DMS53 (cell line): ENCODE measurements at regions not wholly inside any gene's neighbourhood (a gene's known extent, or its start where the extent isn't known, plus 50 kb on each side); places are given as distances from the start of the nearest gene placed in this dataset.

Source experiments
- DNase-seq: peaks from one replicate; lab custom pipeline; 2025; lab: John Stamatoyannopoulos, UW

DNA sequence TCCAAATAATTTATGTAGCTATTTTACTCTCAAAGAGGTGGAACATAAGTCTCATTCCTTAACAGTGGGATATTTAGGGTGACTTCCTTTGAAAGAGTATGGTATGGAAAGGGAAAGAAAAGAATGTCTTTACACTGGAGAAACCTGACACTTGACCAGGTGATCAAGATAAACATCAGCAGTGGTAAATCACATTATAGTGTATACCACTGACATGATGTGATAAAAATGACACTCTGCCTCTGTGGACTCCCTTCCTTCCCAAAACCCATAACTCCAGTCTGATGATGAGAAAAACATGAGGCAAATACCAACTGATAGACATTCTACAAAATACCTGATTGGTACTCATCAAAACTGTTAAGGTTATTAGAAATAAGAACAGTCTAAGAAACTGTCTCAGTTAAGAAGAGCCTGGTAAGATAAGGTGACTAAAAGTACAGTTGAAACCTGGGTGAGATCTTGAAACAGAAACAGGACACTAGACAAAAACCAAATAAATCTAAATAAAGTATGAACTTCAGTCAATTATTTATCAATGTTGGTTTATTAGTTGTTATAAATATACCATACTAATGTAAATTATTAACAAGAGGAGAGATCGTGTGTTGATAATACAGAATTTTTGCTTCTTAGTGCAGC, 144.2 kb upstream of the PCDH18 start:
- peak; percentile 30 for DNase-seq

DNA sequence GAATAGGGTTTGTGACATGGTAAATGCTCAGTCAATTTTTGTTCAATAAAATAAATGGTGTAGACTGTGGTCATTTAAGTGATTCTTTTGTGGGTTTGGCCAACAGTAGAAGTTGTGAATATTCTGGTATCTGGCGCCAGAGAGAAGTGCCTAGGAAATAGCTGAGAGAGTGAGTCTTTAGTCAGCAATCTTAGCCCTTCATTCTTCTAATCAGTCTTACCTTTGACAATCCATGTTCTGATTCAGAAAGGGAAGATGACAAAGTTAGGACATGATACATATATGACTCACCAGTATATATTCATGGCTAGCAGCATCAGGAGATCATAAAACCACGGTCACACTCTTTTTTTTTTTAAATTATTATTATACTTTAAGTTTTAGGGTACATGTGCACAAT, 141.8 kb upstream of the PCDH18 start:
- DNase-seq, result no peak

DNA sequence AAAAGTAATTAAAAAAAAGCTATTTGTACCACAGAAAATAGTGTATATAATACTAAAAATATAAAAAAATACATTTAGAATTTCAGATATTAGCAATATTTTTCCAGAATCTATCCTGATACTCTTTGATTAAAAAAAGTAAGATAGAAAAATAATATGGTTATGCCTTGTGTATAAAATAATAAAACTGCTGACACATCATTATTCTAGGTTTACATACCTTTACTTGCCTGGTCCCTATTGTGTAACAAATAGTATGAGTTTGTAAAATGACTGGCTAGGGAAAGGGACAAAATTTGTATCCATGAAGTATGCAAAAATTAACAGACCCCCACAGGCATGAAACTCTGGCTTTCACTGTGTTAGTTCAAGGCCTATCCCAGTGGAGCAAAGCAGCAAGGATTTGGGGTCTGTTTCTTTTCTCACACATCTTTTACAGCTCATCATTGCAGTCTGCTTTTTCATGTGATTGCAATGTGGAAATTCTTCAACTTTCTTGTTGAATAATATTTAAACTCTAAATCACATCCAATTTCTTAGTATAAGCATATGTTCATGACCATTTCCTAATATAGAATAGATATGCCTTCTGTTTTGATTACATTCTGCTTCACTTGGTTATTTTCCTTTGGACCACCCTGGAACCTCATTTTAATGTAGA, 136.7 kb upstream of the PCDH18 start:
- no peak for DNase-seq

DNA sequence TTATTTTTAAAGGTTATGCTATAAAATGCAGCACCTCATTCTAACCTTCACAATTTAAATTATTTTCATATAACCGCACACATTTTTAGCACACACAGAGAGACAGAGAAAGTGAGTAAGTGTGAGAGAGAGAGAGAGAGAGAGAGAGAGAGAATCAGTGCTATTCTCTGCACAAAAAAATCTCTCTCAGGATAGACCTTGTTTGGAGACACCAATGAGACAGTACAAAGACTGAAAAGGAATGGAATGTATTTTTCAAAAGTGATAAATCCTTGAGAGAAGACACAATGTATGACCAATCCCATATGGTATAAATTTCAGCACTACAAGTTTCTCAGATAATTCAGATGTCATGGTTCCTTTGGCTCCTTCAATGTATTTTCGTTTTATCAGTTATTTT, 132.1 kb upstream of the PCDH18 start:
- no peak for DNase-seq

DNA sequence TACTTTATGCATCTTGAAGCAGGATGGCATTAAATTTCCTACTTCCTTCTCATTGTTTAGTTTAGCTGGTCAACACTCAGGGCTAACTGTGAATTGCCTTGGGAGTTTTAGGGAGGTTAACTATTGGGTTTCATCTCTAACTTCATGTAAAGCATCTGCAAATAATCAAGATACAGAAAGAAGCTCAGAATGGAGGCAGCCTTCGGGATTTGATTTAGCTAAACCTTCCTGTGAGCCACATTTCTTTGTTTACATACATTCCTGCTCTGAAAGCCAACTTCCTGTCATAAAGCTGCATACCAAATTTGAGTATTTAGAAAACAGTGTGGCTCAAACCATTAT, 131.7 kb upstream of the PCDH18 start:
- peak; percentile 33 for DNase-seq

DNA sequence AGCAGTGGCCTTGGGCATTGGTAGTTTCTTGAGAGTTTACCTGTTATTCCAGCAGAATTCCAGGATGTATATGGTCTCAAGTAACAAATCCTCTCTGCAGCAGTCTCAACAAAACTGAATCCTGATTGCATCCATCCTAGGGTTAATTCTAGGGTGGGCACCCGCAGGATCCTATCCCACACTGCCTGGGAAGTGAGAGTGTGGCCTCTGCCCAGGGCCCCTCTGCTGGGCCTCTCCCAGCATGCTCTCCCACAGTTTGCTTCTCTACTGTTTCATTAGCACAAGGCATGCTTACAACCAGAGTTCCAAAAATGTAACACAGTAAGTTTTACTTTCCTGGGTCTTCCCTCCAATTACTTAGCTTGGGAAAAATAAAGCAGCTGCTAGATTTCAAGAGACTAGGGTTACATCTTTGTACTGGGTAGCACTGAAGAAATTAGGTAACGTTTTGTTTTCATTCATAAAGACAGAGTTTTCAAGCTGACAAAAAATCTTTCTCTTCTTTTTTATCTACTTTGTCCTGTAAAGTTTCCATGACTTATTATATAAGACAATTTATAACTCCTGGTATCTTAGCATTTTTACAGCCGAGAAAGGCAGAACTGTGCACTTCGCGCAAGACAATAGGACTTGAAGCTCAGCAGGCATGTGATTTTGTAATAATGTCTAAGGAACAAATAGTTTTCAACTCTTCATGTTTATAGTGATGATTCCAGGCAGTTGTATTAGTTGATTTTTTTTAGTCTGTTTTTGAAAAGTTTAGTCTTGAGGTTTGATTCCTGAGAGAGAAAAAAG, 131.2 kb upstream of the PCDH18 start:
- no peak for DNase-seq

DNA sequence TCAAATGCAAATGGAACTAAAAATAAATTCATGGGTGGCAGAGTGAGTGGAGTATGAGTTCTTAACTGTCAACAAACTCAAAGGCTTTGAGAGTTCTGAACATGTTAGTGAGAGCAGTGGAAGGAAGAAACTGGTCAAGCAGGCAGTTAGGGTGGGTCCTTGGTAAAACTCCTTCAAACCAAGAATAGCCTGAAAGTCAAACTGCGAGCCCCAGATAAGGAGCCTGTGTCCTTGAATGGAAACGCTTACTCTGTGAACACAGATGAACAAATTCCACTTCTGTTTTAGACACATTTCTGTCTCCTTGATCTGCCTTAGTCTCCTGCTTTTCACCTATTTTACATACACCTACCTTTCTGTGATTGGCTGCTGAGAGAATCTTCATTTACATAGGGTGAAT, 129.4 kb upstream of the PCDH18 start:
- no peak for DNase-seq

DNA sequence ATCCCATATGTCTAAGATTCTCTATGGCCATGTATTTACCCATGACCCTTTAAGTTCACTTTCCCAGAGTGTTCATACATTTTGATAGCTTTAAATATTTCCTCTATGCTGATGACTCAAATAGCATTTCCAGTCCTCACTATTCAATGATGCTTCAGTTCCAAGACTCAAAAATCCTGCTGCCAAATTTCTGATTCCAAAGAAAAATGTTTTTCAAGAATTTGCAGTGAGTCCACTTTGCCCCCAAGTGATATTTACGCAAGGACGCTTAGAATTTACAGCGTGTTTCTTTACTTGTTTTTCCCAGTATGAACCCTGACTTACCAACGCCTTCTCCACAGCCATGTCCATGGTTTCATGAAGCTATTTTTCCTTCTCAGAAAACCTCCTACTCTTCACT, 127.9 kb upstream of the PCDH18 start:
- DNase-seq, result no peak

DNA sequence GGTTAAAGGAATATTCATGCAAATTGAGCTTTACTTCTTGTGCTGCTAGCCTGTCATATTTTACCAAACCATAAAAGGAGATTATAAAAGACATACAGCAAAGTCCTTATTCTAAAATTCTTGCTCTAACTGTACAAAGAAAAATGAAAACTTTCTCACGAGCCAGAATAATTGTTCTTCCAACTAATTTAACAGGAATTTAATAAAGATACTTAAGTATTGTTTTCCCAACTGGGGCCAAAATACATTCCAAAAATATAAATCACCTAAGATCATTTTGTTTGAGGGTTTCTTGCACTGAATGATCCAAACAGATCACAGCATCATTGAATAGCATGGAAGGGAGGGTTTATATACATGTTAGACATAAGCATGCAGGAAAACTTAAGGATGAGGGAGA, 127.1 kb upstream of the PCDH18 start:
- no peak for DNase-seq

DNA sequence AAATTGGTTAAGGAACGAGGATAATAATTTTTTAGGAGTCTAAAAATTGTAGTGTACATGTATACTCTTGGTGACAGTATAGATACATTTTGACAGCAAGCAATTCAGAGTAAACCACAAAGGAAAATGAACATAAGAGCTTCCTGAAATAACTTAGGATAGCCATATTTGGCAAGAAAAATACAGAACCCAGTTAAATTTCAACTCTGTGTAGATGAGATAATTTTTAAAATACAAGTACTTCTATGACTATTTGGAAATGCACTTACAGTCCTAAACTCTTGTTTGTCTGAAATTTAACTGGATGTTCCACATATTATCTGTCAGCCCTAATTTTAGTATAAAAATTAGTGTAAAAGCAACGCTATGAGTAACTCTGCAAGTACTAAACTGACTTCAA, 124.4 kb upstream of the PCDH18 start:
- DNase-seq, result no peak

DNA sequence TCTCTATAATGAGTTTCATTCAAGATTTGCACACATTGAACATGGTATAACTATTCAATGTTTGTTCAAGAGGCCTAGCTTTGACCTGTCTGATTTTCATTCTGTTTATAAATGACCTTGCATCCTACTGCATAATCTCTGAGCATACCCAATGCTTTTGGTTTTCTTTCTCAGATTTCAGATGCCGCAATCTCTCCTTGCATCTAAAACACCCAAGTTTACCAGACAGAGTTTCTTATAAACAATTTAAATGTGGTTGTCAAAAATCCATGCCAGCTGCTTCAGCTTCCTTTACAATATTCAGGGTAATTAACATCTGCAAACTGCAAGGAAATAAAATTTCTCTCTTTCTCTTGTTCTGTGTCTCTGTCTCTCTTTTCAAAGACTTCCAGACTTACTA, 123.0 kb upstream of the PCDH18 start:
- no peak for DNase-seq

DNA sequence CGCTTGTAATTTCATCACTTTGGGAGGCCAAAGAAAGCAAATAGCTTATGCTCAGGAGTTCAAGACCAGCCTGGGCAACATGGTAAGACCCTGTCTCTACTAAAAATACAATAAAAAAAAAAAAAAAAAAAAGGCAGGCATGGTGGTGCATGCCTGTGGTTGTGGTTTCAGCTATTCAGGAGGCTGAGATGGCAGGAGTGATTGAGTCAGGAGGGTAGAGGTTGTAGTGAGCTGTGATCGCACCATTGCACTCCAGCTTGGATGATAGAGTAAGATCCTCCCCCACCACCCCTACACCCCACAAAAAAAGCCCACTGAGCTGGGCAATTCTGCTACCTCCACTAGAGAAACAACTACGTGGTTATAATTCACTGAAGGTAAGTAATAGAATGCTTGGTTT, 118.8 kb upstream of the PCDH18 start:
- DNase-seq, result no peak

DNA sequence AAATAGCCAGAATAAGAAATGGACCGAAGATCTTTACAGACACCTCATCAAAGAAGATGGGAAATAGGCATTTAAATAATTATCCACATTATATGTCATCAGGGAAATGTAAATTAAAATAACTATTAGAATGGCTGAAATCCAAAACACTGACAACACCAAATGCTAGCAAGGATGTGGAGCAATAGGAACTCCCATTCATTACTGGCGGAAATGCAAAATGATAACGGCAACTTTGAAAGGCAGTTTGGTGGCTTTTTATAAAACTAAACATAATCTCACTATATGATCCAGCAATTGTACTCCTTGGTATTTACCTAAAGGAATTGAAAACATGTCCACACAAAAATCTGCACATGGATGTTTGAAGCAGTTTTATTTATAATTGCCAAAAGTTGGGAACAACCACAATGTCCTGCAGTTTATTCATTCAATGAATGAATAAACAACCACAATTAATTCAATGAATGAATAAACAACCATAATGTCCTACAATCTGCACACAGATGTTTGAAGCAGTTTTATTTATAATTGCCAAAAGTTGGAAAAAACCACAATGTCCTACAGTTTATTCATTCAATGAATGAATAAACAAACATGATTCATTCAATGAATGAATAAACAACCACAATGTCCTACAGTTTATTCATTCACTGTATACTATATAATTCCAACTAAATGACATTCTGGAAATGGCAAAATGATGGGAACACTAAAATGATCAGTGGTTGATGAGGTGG, 117.6 kb upstream of the PCDH18 start:
- no peak for DNase-seq

DNA sequence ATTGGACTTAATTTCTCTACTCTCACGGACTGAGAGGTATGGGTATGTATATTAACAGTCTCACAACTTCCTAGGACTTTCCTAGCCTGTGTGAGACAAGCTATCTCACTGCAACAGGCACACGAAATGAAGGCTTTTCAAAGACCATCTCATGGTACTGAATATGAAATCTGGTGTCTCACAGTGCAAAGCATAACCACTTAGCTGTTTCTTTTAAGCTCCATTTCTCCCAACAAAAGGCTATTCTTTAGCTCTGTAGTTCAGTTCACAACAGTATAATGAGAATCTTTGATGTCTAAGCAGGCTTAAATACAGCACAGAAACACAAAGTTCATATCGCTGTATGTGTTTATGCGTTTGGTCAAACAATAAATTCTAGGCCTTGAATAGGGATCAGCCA, 116.2 kb upstream of the PCDH18 start:
- no peak for DNase-seq

DNA sequence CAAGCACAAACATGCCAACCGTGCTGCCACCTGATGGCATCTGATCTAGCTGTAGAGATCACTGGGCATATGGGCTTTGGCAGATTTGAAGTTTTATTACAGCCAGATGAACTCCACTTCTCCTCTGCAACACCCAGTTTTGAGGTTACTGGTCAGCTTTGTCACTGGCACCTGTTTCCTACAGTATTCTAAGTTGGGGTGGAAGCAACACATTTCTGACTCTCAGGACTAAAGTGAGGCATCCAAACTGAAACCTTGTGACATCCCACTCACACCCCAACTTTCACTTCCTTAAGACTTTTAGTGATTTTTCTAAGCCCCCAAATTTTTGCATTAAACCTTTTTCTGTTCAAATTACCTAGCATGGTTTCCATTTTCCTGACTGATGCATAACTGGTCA, 115.1 kb upstream of the PCDH18 start:
- DNase-seq, result no peak

DNA sequence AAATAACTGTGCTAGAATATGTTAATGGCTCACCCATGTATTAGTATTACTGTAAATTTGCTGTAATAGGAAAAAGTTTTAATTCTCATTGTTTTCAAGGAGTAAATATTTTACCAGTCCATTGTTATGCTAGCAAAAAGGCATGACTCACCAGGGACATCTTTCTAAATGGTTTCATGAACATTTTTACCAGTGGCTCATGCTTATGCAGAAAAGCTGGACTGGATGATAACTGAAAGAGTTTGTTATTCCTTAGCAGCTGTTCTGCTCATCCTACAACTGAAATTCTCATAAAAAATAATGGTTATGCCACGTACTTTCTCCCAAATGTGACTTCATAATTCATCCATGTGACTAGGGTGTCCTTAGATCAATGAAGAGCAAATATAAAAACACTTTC, 111.9 kb upstream of the PCDH18 start:
- no peak for DNase-seq

DNA sequence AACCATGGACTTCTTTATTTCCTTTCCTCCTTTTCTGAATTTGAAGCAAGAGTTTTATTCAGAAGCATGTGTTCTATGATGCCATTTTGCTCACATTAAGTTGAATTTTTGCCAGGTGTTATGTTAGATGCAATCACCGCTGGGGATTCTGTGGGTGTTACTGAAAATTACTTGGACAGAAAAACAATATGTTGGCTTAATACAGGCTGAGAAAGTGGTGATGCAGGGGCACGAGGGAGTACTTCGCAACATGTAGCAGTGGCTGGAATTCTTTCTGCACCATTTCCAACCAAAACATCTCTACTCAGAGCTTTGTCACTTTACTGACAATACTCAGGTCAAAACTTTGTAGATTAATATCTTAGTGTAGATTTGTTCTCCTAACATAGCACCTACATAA, 109.2 kb upstream of the PCDH18 start:
- no peak for DNase-seq

DNA sequence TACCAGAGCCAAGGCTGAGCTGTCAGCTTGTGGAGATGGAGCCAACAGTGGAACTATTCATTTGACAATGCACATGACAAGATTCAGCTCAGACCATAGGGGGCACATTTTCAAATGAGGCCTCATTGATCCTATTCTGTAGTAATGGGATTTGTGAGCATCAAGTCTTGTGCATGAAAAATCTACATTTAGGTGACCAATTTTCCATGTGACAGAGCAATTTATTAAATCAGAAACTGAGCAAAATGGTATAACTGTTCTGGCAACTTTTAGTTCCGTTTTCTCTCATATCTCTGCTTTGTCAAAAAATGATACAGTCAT, 108.5 kb upstream of the PCDH18 start:
- no peak for DNase-seq

DNA sequence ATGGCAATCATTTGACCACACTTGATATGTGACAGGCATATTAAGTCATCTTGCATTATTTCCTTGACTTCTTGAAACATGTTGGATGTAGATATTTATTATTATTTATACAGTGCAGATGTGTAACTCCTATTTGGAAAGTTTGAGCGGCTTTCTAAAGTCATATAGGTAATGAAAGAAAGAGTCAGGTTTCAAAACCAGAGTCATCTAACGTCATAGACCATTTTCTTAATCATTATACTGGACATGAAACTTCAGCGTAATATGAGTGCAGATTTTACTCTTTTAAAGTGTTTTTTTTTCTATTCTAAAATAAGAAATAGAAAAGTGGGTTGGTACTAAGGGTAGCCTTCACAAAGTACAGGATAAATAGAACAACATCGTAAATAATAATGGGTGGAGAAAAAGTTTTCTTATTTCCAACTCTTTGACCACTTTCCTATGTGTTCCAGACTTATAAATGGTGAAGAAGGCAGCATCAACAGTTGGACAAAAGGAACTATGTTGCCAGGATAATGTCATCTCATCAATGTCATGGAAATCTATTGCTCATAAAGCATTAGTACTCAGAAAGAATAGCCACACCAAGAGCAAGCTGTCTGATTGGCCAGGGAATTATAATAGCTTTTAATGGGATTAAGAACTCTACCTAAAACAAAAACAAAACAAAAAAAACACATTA, 108.0 kb upstream of the PCDH18 start:
- no peak for DNase-seq

DNA sequence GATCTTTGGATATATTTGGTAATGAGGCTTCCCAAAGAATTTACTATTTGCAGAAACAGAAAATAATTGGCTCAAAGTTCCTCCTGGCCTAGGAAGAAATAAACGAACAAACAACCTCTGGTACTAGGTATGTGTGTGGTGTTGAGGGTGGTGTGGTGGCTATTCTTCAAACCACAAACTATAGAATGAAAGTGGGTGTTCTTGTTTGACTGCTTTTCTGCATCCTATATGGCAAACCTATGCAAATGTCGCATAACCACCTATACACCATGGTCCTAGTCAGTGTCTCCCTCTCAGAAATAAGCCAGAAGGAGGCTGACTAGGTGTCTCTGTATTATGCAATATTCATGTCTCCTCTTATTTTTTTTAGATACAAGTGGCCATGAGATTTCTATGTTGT, 106.6 kb upstream of the PCDH18 start:
- no peak for DNase-seq

DNA sequence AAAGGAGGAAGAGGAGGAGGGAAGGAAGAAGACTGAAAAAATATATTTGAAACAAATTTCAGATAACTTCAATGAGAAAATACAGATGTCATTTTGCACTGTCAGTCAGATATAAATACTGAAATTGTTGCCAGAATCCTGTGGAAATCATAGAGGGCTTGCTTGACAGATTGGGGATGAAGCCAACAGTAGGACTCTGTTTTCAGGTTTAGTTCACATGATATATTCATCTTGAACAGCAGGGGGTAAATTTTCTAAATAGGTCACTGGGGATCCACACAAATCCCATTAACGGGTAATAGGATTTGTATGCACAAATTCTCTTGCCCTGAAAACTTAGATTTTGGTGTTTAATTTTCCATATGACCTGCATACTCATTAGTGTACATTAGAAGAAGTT, 103.3 kb upstream of the PCDH18 start:
- peak; percentile 2 for DNase-seq

DNA sequence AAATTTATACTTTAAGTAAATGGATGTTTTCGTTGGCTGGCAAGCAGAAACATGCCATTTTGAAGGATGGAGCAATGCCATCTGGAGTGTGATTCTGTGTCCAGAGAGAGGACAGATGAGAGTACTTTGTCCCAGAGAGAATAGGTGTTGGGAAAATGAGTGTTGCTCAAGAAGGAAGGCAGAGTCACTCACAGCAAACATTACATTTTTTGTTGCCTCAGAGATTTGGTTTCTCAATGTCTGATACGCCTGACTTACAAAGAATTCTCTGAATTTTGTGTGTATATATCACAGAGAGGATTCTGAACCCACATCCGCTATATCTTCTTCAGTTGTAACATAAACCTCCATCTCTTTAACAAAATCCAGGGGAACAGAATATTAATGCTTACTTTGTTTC, 102.8 kb upstream of the PCDH18 start:
- no peak for DNase-seq

DNA sequence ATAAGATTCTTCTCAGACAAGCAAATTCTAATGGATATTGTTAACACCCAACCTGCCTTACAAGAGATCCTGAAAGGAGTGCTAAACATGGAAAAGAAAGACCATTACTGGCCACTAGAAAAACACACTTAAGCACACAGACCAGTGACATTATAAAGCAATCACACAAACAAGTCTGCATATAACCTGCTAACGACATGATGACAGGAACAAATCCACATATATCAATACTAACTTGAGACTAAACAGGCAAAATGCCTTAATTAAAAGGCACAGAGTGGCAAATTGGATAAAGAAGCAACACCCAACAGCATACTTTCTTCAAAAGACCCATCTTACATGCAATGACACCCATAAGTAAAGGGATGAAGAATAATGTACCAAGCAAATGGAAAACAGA, 100.5 kb upstream of the PCDH18 start:
- DNase-seq, result no peak
